ENCODE measurements at regions not wholly inside any gene's neighbourhood (a gene's known extent, or its start where the extent isn't known, plus 50 kb on each side); places are given as distances from the start of the nearest gene placed in this dataset.
"Not testable (repeated sequence)": the region's sequence is repeated elsewhere in the genome, so short reads cannot be mapped to it uniquely, and the experiment has no call there.

- ATAC-seq (no peak), DNase-seq (ENCODE audit: low spot score) (no peak), FAIRE-seq (no peak)
- no peak overlapping the region for H3K4me3 ChIP-seq (replicated peaks in 1 of 3; ENCODE audit: insufficient read depth in 1 of 3, low read depth in 2 of 3, low read length in 3 of 3)
- no peak overlapping the region for H3K9ac ChIP-seq (ENCODE audit: insufficient read depth, low read depth, low read length)
- ChIA-PET POLR2A (no interaction called here), CTCF (ENCODE audit: low intra/inter-chr PET ratio, low total read pairs) (no interaction called here)
- H4K20me1 ChIP-seq (ENCODE audit: insufficient read depth, low read length) = no peaks in the 10 kb centered on the region
- 69% methylated on average over 27 of the region's 28 CpGs for WGBS (ENCODE audit: low lambda C conversion rate)
- H3K4me1 ChIP-seq (ENCODE audit: insufficient read depth, low read length) = no peaks in the 10 kb centered on the region
- BruUV-seq (replicated peaks) = no TSS peak
- no peak overlapping the region for H3K4me2 ChIP-seq (ENCODE audit: low read depth, low read length)
- intact Hi-C loops (cut with micrococcal nuclease; ENCODE audit: unreplicated experiment) = no loop called here
- no peak overlapping the region for H3K27ac ChIP-seq (ENCODE audit: extremely low read length, insufficient read depth, low read length)
- TF ChIP-seq MTA3 (CRISPR knock-in tag; IDR thresholded peaks at IDR 0.05) = no peak
- no peak for TF ChIP-seq DRAP1 (CRISPR knock-in tag; IDR thresholded peaks at IDR 0.05)
- no peak for TF ChIP-seq ZNF672 (CRISPR knock-in tag; IDR thresholded peaks at IDR 0.05)
- TF ChIP-seq POLR2AphosphoS5 (IDR thresholded peaks at IDR 0.05; ENCODE audit: low read depth, low read length) = no peak
- no peak for TF ChIP-seq CREM (IDR thresholded peaks at IDR 0.05)
- TF ChIP-seq CREM (CRISPR knock-in tag; IDR thresholded peaks at IDR 0.05) = no peak
- H3K79me2 ChIP-seq (ENCODE audit: insufficient read depth, low read length) = no peaks in the 10 kb centered on the region
- no peaks in the 10 kb centered on the region for H3K36me3 ChIP-seq (replicated peaks in 1 of 2; ENCODE audit: control insufficient read depth in 1 of 2, insufficient read depth in 2 of 2, low read length in 2 of 2)
- peaks cover 31% of the 10 kb centered on the region for H3K9me3 ChIP-seq (ENCODE audit: low read length)
- H3K27me3 ChIP-seq (ENCODE audit: control insufficient read depth in 1 of 2, insufficient read depth in 2 of 2, low read length in 2 of 2) = peaks cover 5 to 43% of the 10 kb centered on the region in 2 experiments
- in situ Hi-C loops (cut with HindIII; ENCODE audit: extremely low pct_ligation_motif_present, low pct_unique_long_range_greater_than_20kb) = no loop called here
- H2AFZ ChIP-seq (ENCODE audit: low read length) = no peak overlapping the region
Observed at GRCh38 chr6:168377856-168378832, 58.6 kb upstream of the DACT2 start.

GRCh38 chr6:168379579-168379978, 60.0 kb upstream of the DACT2 start:
- ATAC-seq; H3K9ac ChIP-seq (ENCODE audit: insufficient read depth, low read depth, low read length); H3K4me3 ChIP-seq (replicated peaks in 1 of 3; ENCODE audit: insufficient read depth in 1 of 3, low read depth in 2 of 3, low read length in 3 of 3); DNase-seq (ENCODE audit: low spot score); in situ Hi-C loops (cut with HindIII; ENCODE audit: extremely low pct_ligation_motif_present, low pct_unique_long_range_greater_than_20kb); FAIRE-seq; H2AFZ ChIP-seq (ENCODE audit: low read length); BruUV-seq (replicated peaks); H3K4me1 ChIP-seq (ENCODE audit: insufficient read depth, low read length); CTCF ChIA-PET (ENCODE audit: low intra/inter-chr PET ratio, low total read pairs); H3K79me2 ChIP-seq (ENCODE audit: insufficient read depth, low read length); POLR2A ChIA-PET; intact Hi-C loops (cut with micrococcal nuclease; ENCODE audit: unreplicated experiment); H3K36me3 ChIP-seq (replicated peaks in 1 of 2; ENCODE audit: control insufficient read depth in 1 of 2, insufficient read depth in 2 of 2, low read length in 2 of 2); H3K4me2 ChIP-seq (ENCODE audit: low read depth, low read length); H3K27ac ChIP-seq (ENCODE audit: extremely low read length, insufficient read depth, low read length); H4K20me1 ChIP-seq (ENCODE audit: insufficient read depth, low read length): not testable (repeated sequence)
- H3K27me3 ChIP-seq (ENCODE audit: control insufficient read depth in 1 of 2, insufficient read depth in 2 of 2, low read length in 2 of 2) = peaks cover 3 to 31% of the 10 kb centered on the region in 2 experiments; a peak in 4 of 5 replicates
- 85% methylated on average over 13 of the region's 20 CpGs for WGBS (ENCODE audit: low lambda C conversion rate)
- H3K9me3 ChIP-seq (ENCODE audit: low read length) = peaks cover 35% of the 10 kb centered on the region

GRCh38 chr6:168380166-168380955, 60.6 kb upstream of the SMOC2 start:
- H3K4me3 ChIP-seq (replicated peaks in 1 of 3; ENCODE audit: insufficient read depth in 1 of 3, low read depth in 2 of 3, low read length in 3 of 3); BruUV-seq (replicated peaks); DNase-seq (ENCODE audit: low spot score); H2AFZ ChIP-seq (ENCODE audit: low read length); POLR2A ChIA-PET; H3K27ac ChIP-seq (ENCODE audit: extremely low read length, insufficient read depth, low read length); H4K20me1 ChIP-seq (ENCODE audit: insufficient read depth, low read length); H3K9ac ChIP-seq (ENCODE audit: insufficient read depth, low read depth, low read length); intact Hi-C loops (cut with micrococcal nuclease; ENCODE audit: unreplicated experiment); H3K36me3 ChIP-seq (replicated peaks in 1 of 2; ENCODE audit: control insufficient read depth in 1 of 2, insufficient read depth in 2 of 2, low read length in 2 of 2); H3K79me2 ChIP-seq (ENCODE audit: insufficient read depth, low read length); CTCF ChIA-PET (ENCODE audit: low intra/inter-chr PET ratio, low total read pairs); H3K4me1 ChIP-seq (ENCODE audit: insufficient read depth, low read length); in situ Hi-C loops (cut with HindIII; ENCODE audit: extremely low pct_ligation_motif_present, low pct_unique_long_range_greater_than_20kb); FAIRE-seq; H3K4me2 ChIP-seq (ENCODE audit: low read depth, low read length); ATAC-seq: not testable (repeated sequence)
- Histone ChIP-seq H3K27me3 (ENCODE audit: control insufficient read depth in 1 of 2, insufficient read depth in 2 of 2, low read length in 2 of 2) (peaks cover 2 to 27% of the 10 kb centered on the region in 2 experiments; a peak in 4 of 5 replicates), H3K9me3 (ENCODE audit: low read length) (peaks cover 35% of the 10 kb centered on the region)
- WGBS (ENCODE audit: low lambda C conversion rate) = 67% methylated on average over 35 of the region's 38 CpGs

All from HepG2 (cell line).